ENCODE measurements at regions not wholly inside any gene's neighbourhood (a gene's known extent, or its start where the extent isn't known, plus 50 kb on each side); places are given as distances from the start of the nearest gene placed in this dataset.

- no peak for TF ChIP-seq MAX (IDR thresholded peaks at IDR 0.05)
- no peak for TF ChIP-seq USF1 (IDR thresholded peaks at IDR 0.05)
- no peak for TF ChIP-seq CREB1 (IDR thresholded peaks at IDR 0.05; ENCODE audit: low read depth)
- no peak for TF ChIP-seq TAF1 (IDR thresholded peaks at IDR 0.05; ENCODE audit: low read depth)
- TF ChIP-seq RAD21 (IDR thresholded peaks at IDR 0.05; ENCODE audit: low read depth) = no peak
- TF ChIP-seq EGR1 (IDR thresholded peaks at IDR 0.05) = no peak
- TF ChIP-seq REST (IDR thresholded peaks at IDR 0.05; ENCODE audit: low read depth) = no peak
- TF ChIP-seq NFIC (IDR thresholded peaks at IDR 0.05) = no peak
Measured at GRCh38 chr15:96783746-96784145, 453.2 kb downstream of the NR2F2 start.

- TF ChIP-seq CREB1 (IDR thresholded peaks at IDR 0.05; ENCODE audit: low read depth) = no peak
- no peak for TF ChIP-seq REST (IDR thresholded peaks at IDR 0.05; ENCODE audit: low read depth)
- no peak for TF ChIP-seq FOXM1 (IDR thresholded peaks at IDR 0.05; ENCODE audit: borderline replicate concordance, low read depth)
- no peak for TF ChIP-seq CEBPB (IDR thresholded peaks at IDR 0.05)
- no peak for TF ChIP-seq TAF1 (IDR thresholded peaks at IDR 0.05; ENCODE audit: low read depth)
- no peak for TF ChIP-seq NFIC (IDR thresholded peaks at IDR 0.05)
- TF ChIP-seq EGR1 (IDR thresholded peaks at IDR 0.05) = no peak
- no peak for TF ChIP-seq YY1 (IDR thresholded peaks at IDR 0.05; ENCODE audit: low read depth)
- no peak for TF ChIP-seq RAD21 (IDR thresholded peaks at IDR 0.05; ENCODE audit: low read depth)
- TF ChIP-seq EP300 (IDR thresholded peaks at IDR 0.05; ENCODE audit: borderline replicate concordance) = no peak
- no peak for TF ChIP-seq MAX (IDR thresholded peaks at IDR 0.05)
- no peak for TF ChIP-seq TCF12 (IDR thresholded peaks at IDR 0.05; ENCODE audit: low read depth)
- no peak for TF ChIP-seq TEAD4 (IDR thresholded peaks at IDR 0.05)
- no peak for TF ChIP-seq ZBTB7A (IDR thresholded peaks at IDR 0.05; ENCODE audit: low read depth)
- no peak for TF ChIP-seq USF1 (IDR thresholded peaks at IDR 0.05)
Measured at GRCh38 chr15:96790004-96790403, 459.5 kb downstream of the NR2F2 start.

- TF ChIP-seq CEBPB (IDR thresholded peaks at IDR 0.05) (no peak), RAD21 (IDR thresholded peaks at IDR 0.05; ENCODE audit: low read depth) (no peak), FOXM1 (IDR thresholded peaks at IDR 0.05; ENCODE audit: borderline replicate concordance, low read depth) (no peak), ZBTB7A (IDR thresholded peaks at IDR 0.05; ENCODE audit: low read depth) (no peak), EP300 (IDR thresholded peaks at IDR 0.05; ENCODE audit: borderline replicate concordance) (no peak), REST (IDR thresholded peaks at IDR 0.05; ENCODE audit: low read depth) (no peak), TCF12 (IDR thresholded peaks at IDR 0.05; ENCODE audit: low read depth) (no peak), MAX (IDR thresholded peaks at IDR 0.05) (no peak), USF1 (IDR thresholded peaks at IDR 0.05) (no peak), TEAD4 (IDR thresholded peaks at IDR 0.05) (no peak), TAF1 (IDR thresholded peaks at IDR 0.05; ENCODE audit: low read depth) (no peak), CREB1 (IDR thresholded peaks at IDR 0.05; ENCODE audit: low read depth) (no peak), YY1 (IDR thresholded peaks at IDR 0.05; ENCODE audit: low read depth) (no peak), EGR1 (IDR thresholded peaks at IDR 0.05) (no peak)
Measured at GRCh38 chr15:96792216-96792615, 461.7 kb downstream of the NR2F2 start.

GRCh38 chr15:96796841-96797240 is 466.3 kb downstream of the NR2F2 start:
- no peak for TF ChIP-seq EP300 (IDR thresholded peaks at IDR 0.05; ENCODE audit: borderline replicate concordance)
- no peak for TF ChIP-seq CREB1 (IDR thresholded peaks at IDR 0.05; ENCODE audit: low read depth)
- TF ChIP-seq USF1 (IDR thresholded peaks at IDR 0.05) = no peak
- TF ChIP-seq TEAD4 (IDR thresholded peaks at IDR 0.05) = no peak
- TF ChIP-seq TAF1 (IDR thresholded peaks at IDR 0.05; ENCODE audit: low read depth) = no peak
- no peak for TF ChIP-seq EGR1 (IDR thresholded peaks at IDR 0.05)
- TF ChIP-seq FOXM1 (IDR thresholded peaks at IDR 0.05; ENCODE audit: borderline replicate concordance, low read depth) = no peak
- no peak for TF ChIP-seq MAX (IDR thresholded peaks at IDR 0.05)
- no peak for TF ChIP-seq TCF12 (IDR thresholded peaks at IDR 0.05; ENCODE audit: low read depth)
- TF ChIP-seq RAD21 (IDR thresholded peaks at IDR 0.05; ENCODE audit: low read depth) = no peak
- TF ChIP-seq YY1 (IDR thresholded peaks at IDR 0.05; ENCODE audit: low read depth) = no peak
- no peak for TF ChIP-seq CEBPB (IDR thresholded peaks at IDR 0.05)
- no peak for TF ChIP-seq REST (IDR thresholded peaks at IDR 0.05; ENCODE audit: low read depth)
- no peak for TF ChIP-seq NFIC (IDR thresholded peaks at IDR 0.05)
- no peak for TF ChIP-seq ZBTB7A (IDR thresholded peaks at IDR 0.05; ENCODE audit: low read depth)
